IMR-90 (cell line): ENCODE measurements at regions not wholly inside any gene's neighbourhood (a gene's known extent, or its start where the extent isn't known, plus 50 kb on each side); places are given as distances from the start of the nearest gene placed in this dataset.

ENCODE experiments used
- ATAC-seq: fragments of 200-7000 bp; cut with Tn5 transposase; 2 replicates; pipeline ENCODE4 v1.9.1; 2020; ENCODE audit warnings: low read depth, mild to moderate bottlenecking, moderate library complexity
- BruUV-seq: library from RNA; stranded (reverse); fragments of 400-500 nt; replicated peaks from 2 replicates; lab custom pipeline; 2021; lab: Mats Ljungman, UMichigan
- CTCF ChIA-PET: fragments of 300-600 bp; formaldehyde crosslinking; extraction: SDS; loops from one replicate; lab custom pipeline; 2021; ENCODE audit warnings: antibody characterized with exemption; lab: Yijun Ruan, JAX
- POLR2A ChIA-PET: fragments of 300-600 bp; sonication (Branson Sonifier 250); formaldehyde crosslinking; loops from one replicate; lab custom pipeline; 2022; ENCODE audit warnings: antibody characterized with exemption; ENCODE audit not compliant: unreplicated experiment; lab: Charles Lee
- DNase-seq: peaks from one replicate; pipeline ENCODE4 v3.0.0; 2013
- H2AFZ ChIP-seq: replicated peaks from 2 replicates; pipeline ENCODE3; 2013; ENCODE audit warnings: low read length, mild to moderate bottlenecking; ENCODE audit not compliant: poor library complexity
- H2AK5ac ChIP-seq: 2 replicates; pipeline ENCODE4 v1.6.1; 2013; ENCODE audit warnings: low read depth, low read length, inconsistent platforms
- H2AK9ac ChIP-seq: replicated peaks from 2 replicates; pipeline ENCODE3; 2013; ENCODE audit warnings: mild to moderate bottlenecking, low read depth, low read length, moderate library complexity; ENCODE audit not compliant: poor library complexity
- H2BK120ac ChIP-seq: 2 replicates; pipeline ENCODE4 v1.6.1; 2013; ENCODE audit warnings: low read depth, low read length, inconsistent platforms
- H2BK15ac ChIP-seq: 3 replicates; pipeline ENCODE4 v1.6.1; 2013; ENCODE audit warnings: low read depth, low read length, inconsistent platforms
- H2BK20ac ChIP-seq: 2 replicates; pipeline ENCODE4 v1.6.1; 2013; ENCODE audit warnings: low read depth, mild to moderate bottlenecking, inconsistent platforms, low read length, moderate library complexity
- H2BK5ac ChIP-seq: 2 replicates; pipeline ENCODE4 v1.6.1; 2013; ENCODE audit warnings: mild to moderate bottlenecking, low read depth, low read length, inconsistent platforms; ENCODE audit not compliant: poor library complexity, severe bottlenecking
- H3K14ac ChIP-seq: replicated peaks from 2 replicates; pipeline ENCODE4 v1.6.1; 2013; ENCODE audit warnings: low read depth, low read length, inconsistent platforms
- H3K18ac ChIP-seq: 2 replicates; pipeline ENCODE4 v1.6.1; 2013; ENCODE audit warnings: low read depth, low read length, control low read depth
- H3K23ac ChIP-seq: 2 replicates; pipeline ENCODE4 v1.6.1; 2013; ENCODE audit warnings: low read depth, low read length, inconsistent platforms
- H3K27ac ChIP-seq: 2 replicates; pipeline ENCODE4 v1.5.1; 2013; ENCODE audit warnings: mild to moderate bottlenecking, control low read depth, low read length; ENCODE audit not compliant: insufficient read depth
- H3K27me3 ChIP-seq: 2 replicates; pipeline ENCODE4 v1.6.1; 2013; ENCODE audit warnings: low read length; ENCODE audit not compliant: control insufficient read depth, insufficient read depth
- H3K36me3 ChIP-seq: 2 replicates; pipeline ENCODE4 v1.6.1; 2013; ENCODE audit warnings: low read length, mixed read lengths; ENCODE audit not compliant: control insufficient read depth, insufficient read depth
- H3K4ac ChIP-seq: 2 replicates; pipeline ENCODE4 v1.6.1; 2013; ENCODE audit warnings: low read depth, low read length, inconsistent platforms
- H3K4me1 ChIP-seq: 2 replicates; pipeline ENCODE4 v1.6.1; 2013; ENCODE audit warnings: low read length, mixed read lengths; ENCODE audit not compliant: control insufficient read depth, insufficient read depth
- H3K4me2 ChIP-seq: 2 replicates; pipeline ENCODE4 v1.6.1; 2013; ENCODE audit warnings: low read depth, mild to moderate bottlenecking, control low read depth, low read length, moderate library complexity
- H3K4me3 ChIP-seq: 2 replicates; pipeline ENCODE4 v1.5.1; 2013; ENCODE audit warnings: low read depth, mild to moderate bottlenecking, control low read depth, low read length, moderate library complexity; ENCODE audit not compliant: insufficient read depth
- H3K56ac ChIP-seq: 2 replicates; pipeline ENCODE4 v1.6.1; 2013; ENCODE audit warnings: low read length, inconsistent platforms; ENCODE audit not compliant: insufficient read depth; ENCODE audit errors: extremely low read depth
- H3K79me1 ChIP-seq, 2 experiments: 2 replicates each; pipeline ENCODE4 v1.6.1; 2013; ENCODE audit warnings: low read length in 2 of 2, inconsistent platforms in 1 of 2, low read depth in 1 of 2
- H3K9ac ChIP-seq: 2 replicates; pipeline ENCODE4 v1.6.1; 2013; ENCODE audit warnings: low read depth, low read length, control low read depth
- H3K9me1 ChIP-seq: 2 replicates; pipeline ENCODE4 v1.6.1; 2013; ENCODE audit warnings: low read length, inconsistent platforms; ENCODE audit not compliant: insufficient read depth
- H3K9me3 ChIP-seq: 2 replicates; pipeline ENCODE4 v1.6.1; 2013; ENCODE audit warnings: low read length; ENCODE audit not compliant: control insufficient read depth, insufficient read depth
- H4K20me1 ChIP-seq: 2 replicates; pipeline ENCODE4 v1.6.1; 2013; ENCODE audit warnings: low read length, inconsistent platforms; ENCODE audit not compliant: insufficient read depth
- H4K5ac ChIP-seq: 2 replicates; pipeline ENCODE4 v1.6.1; 2013; ENCODE audit warnings: mild to moderate bottlenecking, low read depth, low read length, control low read depth
- H4K8ac ChIP-seq, 2 experiments: 2 replicates each; pipeline ENCODE4 v1.6.1; 2013; ENCODE audit warnings: low read depth in 2 of 2, low read length in 2 of 2, control low read depth in 1 of 2, inconsistent platforms in 1 of 2
- H4K91ac ChIP-seq: 2 replicates; pipeline ENCODE4 v1.6.1; 2013; ENCODE audit warnings: low read depth, low read length, inconsistent platforms; ENCODE audit not compliant: insufficient read depth
- MAZ ChIP-seq: IDR thresholded peaks from 2 replicates; pipeline ENCODE4 v1.6.1; 2012; ENCODE audit warnings: low read depth, mild to moderate bottlenecking, low read length, improper control_type of control experiment, moderate library complexity, borderline replicate concordance
- RCOR1 ChIP-seq: IDR thresholded peaks from 2 replicates; pipeline ENCODE4 v1.6.1; 2012; ENCODE audit warnings: mild to moderate bottlenecking, low read length, improper control_type of control experiment; ENCODE audit not compliant: insufficient replicate concordance
- dilution Hi-C: fragments of 300-500 bp; cut with HindIII; formaldehyde crosslinking; loops from one replicate; pipeline ENCODE4 v1.14.3; 2018; ENCODE audit warnings: low sequenced_read_pairs; ENCODE audit not compliant: unreplicated experiment
- in situ Hi-C: fragments of 300-500 bp; cut with MboI; formaldehyde crosslinking; loops from 3 replicates; pipeline ENCODE4 v1.14.3; 2019; ENCODE audit warnings: low sequenced_read_pairs, inconsistent platforms, mixed read lengths
- intact Hi-C: fragments of 100-400 bp; cut with micrococcal nuclease; formaldehyde crosslinking; loops from 2 replicates; pipeline ENCODE4 v1.10.0; 2022

GRCh38 chr15:79163395-79163794, 72.8 kb upstream of the RASGRF1 start:
- Histone ChIP-seq H4K5ac (no peak overlapping the region), H2AK5ac (no peak overlapping the region), H3K27me3 (peaks cover 12% of the 10 kb centered on the region), H2BK5ac (no peak overlapping the region), H3K56ac (no peak overlapping the region), H3K4ac (no peak overlapping the region), H3K4me3 (no peak overlapping the region), H2BK15ac (no peak overlapping the region), H3K23ac (no peak overlapping the region), H4K8ac (no peak overlapping the region), H3K9ac (no peak overlapping the region), H2BK120ac (no peak overlapping the region), H3K36me3 (no peaks in the 10 kb centered on the region), H3K4me1 (no peaks in the 10 kb centered on the region), H3K9me3 (no peaks in the 10 kb centered on the region), H2AK9ac (no peak overlapping the region), H4K91ac (no peak overlapping the region), H4K20me1 (no peaks in the 10 kb centered on the region), H3K14ac (no peak overlapping the region), H3K79me1 (no peaks in the 10 kb centered on the region), H3K4me2 (no peak overlapping the region), H3K27ac (no peak overlapping the region), H3K9me1 (no peaks in the 10 kb centered on the region), H2BK20ac (no peak overlapping the region), H3K18ac (no peak overlapping the region), H2AFZ (no peak overlapping the region)
- in situ Hi-C loops, result no loop called here
- POLR2A ChIA-PET, result no interaction called here
- no TSS peak for BruUV-seq
- DNase-seq, result no peak
- dilution Hi-C loops, result no loop called here
- intact Hi-C loops, result no loop called here
- TF ChIP-seq MAZ (no peak), RCOR1 (no peak)
- ATAC-seq, result no peak
- CTCF ChIA-PET, result no interaction called here
